ENCODE measurements at regions not wholly inside any gene's neighbourhood (a gene's known extent, or its start where the extent isn't known, plus 50 kb on each side); places are given as distances from the start of the nearest gene placed in this dataset.

- no peak for TF ChIP-seq REST (IDR thresholded peaks at IDR 0.05; ENCODE audit: insufficient replicate concordance, low read depth)
- no peak for TF ChIP-seq SPI1 (IDR thresholded peaks at IDR 0.05; ENCODE audit: borderline replicate concordance, low read depth)
- TF ChIP-seq GABPA (IDR thresholded peaks at IDR 0.05; ENCODE audit: low read depth) = no peak
- TF ChIP-seq CTCF (IDR thresholded peaks at IDR 0.05; ENCODE audit: insufficient read depth, low read length) = no peak
- TF ChIP-seq POLR2AphosphoS5 (IDR thresholded peaks at IDR 0.05; ENCODE audit: low read depth) = no peak
- DNase-seq (ENCODE audit: low read depth in 1 of 2, low spot score in 1 of 2) = no peak
- Histone ChIP-seq H3K4me3 (replicated peaks; ENCODE audit: insufficient read depth, low read length) (no peak overlapping the region), H3K27me3 (ENCODE audit: insufficient read depth, poor library complexity, severe bottlenecking) (no peaks in the 10 kb centered on the region), H3K27ac (replicated peaks) (no peak overlapping the region)
Measured at GRCh38 chr1:80272495-80272894, 1266.0 kb upstream of the ADGRL4 start.

GRCh38 chr1:80258659-80259058 lies 1252.1 kb upstream of the ADGRL4 start:
- H3K27me3 ChIP-seq (ENCODE audit: insufficient read depth, poor library complexity, severe bottlenecking) = no peaks in the 10 kb centered on the region
- no peak for TF ChIP-seq POLR2AphosphoS5 (IDR thresholded peaks at IDR 0.05; ENCODE audit: low read depth)
- no peak for TF ChIP-seq REST (IDR thresholded peaks at IDR 0.05; ENCODE audit: insufficient replicate concordance, low read depth)
- TF ChIP-seq GABPA (IDR thresholded peaks at IDR 0.05; ENCODE audit: low read depth) = no peak
- no peak for TF ChIP-seq SPI1 (IDR thresholded peaks at IDR 0.05; ENCODE audit: borderline replicate concordance, low read depth)
- no peak for TF ChIP-seq CTCF (IDR thresholded peaks at IDR 0.05; ENCODE audit: insufficient read depth, low read length)
- H3K4me3 ChIP-seq (replicated peaks; ENCODE audit: insufficient read depth, low read length) = no peak overlapping the region
- H3K27ac ChIP-seq (replicated peaks) = no peak overlapping the region
- no peak for DNase-seq (ENCODE audit: low read depth in 1 of 2, low spot score in 1 of 2)

GRCh38 chr1:80251591-80251990 lies 1245.1 kb upstream of the ADGRL4 start:
- no peak overlapping the region for H3K4me3 ChIP-seq (replicated peaks; ENCODE audit: insufficient read depth, low read length)
- no peak overlapping the region for H3K27ac ChIP-seq (replicated peaks)
- no peak for DNase-seq (ENCODE audit: low read depth in 1 of 2, low spot score in 1 of 2)
- no peak for TF ChIP-seq CTCF (IDR thresholded peaks at IDR 0.05; ENCODE audit: insufficient read depth, low read length)
- TF ChIP-seq SPI1 (IDR thresholded peaks at IDR 0.05; ENCODE audit: borderline replicate concordance, low read depth) = no peak
- no peak for TF ChIP-seq GABPA (IDR thresholded peaks at IDR 0.05; ENCODE audit: low read depth)
- no peaks in the 10 kb centered on the region for H3K27me3 ChIP-seq (ENCODE audit: insufficient read depth, poor library complexity, severe bottlenecking)

GRCh38 chr1:80251171-80251570 lies 1244.6 kb upstream of the ADGRL4 start:
- Histone ChIP-seq H3K27ac (replicated peaks) (no peak overlapping the region), H3K27me3 (ENCODE audit: insufficient read depth, poor library complexity, severe bottlenecking) (no peaks in the 10 kb centered on the region), H3K4me3 (replicated peaks; ENCODE audit: insufficient read depth, low read length) (no peak overlapping the region)
- no peak for DNase-seq (ENCODE audit: low read depth in 1 of 2, low spot score in 1 of 2)
- TF ChIP-seq SPI1 (IDR thresholded peaks at IDR 0.05; ENCODE audit: borderline replicate concordance, low read depth) = no peak
- TF ChIP-seq GABPA (IDR thresholded peaks at IDR 0.05; ENCODE audit: low read depth) = no peak
- no peak for TF ChIP-seq POLR2AphosphoS5 (IDR thresholded peaks at IDR 0.05; ENCODE audit: low read depth)
- no peak for TF ChIP-seq CTCF (IDR thresholded peaks at IDR 0.05; ENCODE audit: insufficient read depth, low read length)
- TF ChIP-seq REST (IDR thresholded peaks at IDR 0.05; ENCODE audit: insufficient replicate concordance, low read depth) = no peak
